Activated CD4-positive, alpha-beta T cell treated with anti-CD3 and anti-CD28 coated beads, Interleukin-10, Interleukin-2, amounts not matched to agents 100 ng/mL and 50 ng/mL, durations not matched to agents 16 hours and 8 hours (primary cell): ENCODE measurements at regions not wholly inside any gene's neighbourhood (a gene's known extent, or its start where the extent isn't known, plus 50 kb on each side); places are given as distances from the start of the nearest gene placed in this dataset.

Experiments
- DNase-seq: peaks from one replicate; pipeline ENCODE4 v3.0.0-alpha.2; 2020

DNA sequence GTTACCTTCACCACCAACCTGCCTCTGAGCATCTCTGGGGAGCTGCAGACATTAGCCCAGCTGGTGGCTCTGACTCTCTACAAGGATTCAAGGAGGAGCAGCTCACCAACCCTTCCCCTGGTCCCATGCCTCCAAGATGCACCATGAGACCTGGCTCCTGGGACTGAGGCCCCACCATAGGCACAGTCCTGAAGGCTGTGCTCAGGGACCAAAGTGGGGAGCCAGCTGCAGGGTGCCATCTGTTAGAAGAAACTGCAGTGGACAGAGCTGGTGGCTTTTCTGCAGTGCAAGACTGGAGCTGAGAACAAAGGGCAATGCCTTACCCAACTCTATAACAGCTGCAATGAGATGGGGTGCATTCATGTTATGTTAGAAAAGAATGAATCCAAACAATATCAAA is 581.6 kb downstream of the TCERG1L start:
- DNase-seq, result no peak

DNA sequence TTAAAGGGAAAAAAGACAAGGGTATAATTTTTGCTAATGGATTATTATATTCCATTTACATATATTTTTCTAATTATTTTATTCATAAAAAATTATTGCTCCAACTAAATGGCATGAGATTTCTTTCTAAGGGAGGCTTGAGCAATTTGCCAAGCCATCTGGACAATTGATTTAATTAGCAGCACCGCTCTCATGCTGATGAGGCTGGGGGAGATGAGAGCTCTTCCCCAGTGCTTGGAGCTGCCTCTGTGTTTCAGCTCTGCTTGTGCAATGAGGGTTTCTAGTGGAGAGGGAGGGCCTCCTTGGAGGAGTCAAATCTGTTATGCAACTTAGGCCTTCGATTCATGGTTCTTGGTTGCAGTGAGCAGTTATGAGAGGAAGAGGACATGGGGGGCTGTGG is 574.3 kb downstream of the TCERG1L start:
- no peak for DNase-seq

DNA sequence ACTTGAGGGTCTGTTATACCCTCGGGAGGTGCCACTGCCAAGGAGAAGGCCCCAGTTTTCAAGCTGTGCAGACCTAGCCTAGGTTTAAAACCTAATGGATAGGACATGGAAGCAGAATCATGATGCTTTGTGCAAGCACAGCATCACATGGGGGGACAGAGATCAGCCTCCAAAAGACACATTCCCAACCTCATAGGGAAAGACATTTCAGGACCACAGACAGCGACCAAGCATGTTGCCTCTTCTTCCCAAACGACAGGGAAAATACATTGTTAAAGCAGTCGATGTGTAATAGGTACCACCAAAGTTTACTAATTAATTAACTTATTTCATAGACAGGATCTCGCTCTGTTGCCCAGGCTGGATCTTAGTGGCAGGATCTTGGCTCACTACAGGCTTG is 573.9 kb downstream of the TCERG1L start:
- DNase-seq, result no peak

DNA sequence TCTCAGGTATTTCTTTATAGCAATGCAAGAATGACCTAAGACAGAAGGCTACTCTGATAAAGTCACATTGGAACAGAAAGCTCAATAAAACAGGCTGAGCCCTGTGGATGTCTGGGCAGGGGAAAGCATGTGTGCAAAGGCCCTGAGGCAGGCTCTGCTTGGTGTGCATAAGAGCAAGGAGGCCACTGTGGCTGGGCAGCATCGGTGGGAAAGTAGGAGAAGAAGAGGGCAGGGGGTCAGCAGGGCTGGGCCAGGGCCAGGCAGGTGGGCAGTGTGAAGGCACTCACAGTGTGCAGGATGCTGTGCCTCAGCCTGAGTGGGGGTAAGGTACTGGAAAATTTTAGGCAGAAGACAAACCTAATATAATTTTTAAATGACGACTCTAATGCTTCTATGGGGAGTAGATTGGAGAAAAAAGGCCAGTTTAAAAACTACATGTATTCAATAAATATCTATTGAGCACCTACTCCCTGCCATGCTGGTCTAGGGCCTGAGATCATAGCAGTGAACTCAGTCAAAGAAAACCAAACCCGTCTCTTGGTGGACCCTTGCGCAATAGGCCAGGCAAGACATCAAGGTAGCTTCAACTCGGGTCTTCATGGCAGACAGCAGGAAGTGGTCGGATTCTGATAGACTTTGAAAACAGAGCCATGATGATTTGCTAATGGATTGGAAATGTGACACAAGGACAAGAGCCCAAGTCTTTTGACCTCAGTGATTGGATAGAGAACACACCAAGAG is 572.3 kb downstream of the TCERG1L start:
- no peak for DNase-seq

DNA sequence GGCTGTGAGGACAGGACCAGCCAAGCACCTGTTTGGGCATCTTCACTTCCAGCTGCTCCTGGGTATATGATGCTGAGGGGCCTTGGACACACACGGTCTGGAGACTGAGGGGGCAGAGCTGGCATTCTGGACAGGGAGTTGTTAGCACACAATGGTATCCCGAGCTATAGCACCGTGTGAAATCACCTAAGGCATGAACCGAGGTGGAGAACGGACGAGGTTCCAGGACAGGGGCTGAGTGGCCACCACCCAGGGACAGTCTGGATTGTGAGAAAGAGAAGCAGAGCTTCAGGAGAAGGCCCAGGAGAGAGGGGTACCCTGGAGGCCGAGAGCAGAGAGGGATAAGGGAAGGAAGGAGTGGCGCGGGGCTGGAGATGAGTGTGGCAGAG is 571.8 kb downstream of the TCERG1L start:
- DNase-seq, result no peak

DNA sequence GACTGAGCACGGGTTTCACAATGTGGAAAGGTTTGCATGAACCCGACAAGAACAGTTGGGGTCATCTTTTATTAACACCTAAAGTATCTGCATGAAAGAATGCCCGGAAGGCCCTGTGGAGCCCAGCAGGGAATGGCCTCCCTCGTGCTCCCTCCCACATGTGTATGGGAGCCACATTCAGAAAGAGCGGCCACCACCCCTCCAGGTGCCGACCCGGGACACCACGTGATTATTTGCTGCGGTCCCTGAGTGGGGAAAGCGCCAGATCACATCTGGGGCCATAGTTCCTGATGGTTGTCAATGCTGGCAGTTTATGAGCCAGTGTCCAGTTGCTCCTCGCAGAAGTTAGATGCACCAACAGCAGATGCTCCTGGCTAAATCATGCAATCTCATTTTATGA is 571.4 kb downstream of the TCERG1L start:
- DNase-seq, result no peak

DNA sequence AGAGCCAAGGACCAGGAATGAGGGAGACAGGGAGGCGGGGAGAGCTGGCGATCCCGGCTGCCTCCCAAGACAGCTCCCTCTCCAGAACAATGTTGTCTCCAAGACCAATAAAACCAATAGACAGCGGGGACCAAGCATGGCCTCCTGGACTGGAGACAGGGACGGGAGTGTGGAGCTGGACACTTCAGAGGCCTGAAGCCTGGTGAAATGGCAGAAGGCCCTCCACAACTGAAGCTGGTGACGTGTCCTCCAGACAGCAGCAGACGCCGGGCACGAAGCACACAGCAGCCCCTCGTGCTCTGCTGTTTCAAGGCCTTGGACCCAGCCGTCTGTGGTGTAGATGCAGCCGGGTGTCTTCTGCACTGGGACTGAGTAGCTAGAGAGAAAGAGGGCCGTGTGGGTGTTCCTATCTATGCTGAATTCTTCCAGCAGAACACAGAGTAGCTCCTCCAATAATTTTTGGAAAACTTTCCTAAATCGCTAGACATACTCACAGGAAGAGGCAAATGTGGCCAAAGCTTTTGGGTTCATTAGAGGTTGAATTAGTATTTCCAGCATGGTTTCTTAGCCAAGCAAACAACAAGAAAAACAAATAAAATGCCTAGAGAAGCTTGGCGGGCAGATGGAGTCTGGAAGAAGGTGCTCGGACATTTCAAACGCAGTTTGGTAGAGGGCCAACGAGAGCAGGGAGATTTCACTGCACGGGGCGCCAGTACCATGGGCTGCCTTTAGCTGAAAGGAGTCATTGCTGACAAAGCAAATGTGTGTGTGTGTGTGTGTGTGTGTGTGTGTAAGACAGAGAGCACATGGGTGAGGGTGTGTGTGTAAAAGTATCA is 570.4 kb downstream of the TCERG1L start:
- no peak for DNase-seq

DNA sequence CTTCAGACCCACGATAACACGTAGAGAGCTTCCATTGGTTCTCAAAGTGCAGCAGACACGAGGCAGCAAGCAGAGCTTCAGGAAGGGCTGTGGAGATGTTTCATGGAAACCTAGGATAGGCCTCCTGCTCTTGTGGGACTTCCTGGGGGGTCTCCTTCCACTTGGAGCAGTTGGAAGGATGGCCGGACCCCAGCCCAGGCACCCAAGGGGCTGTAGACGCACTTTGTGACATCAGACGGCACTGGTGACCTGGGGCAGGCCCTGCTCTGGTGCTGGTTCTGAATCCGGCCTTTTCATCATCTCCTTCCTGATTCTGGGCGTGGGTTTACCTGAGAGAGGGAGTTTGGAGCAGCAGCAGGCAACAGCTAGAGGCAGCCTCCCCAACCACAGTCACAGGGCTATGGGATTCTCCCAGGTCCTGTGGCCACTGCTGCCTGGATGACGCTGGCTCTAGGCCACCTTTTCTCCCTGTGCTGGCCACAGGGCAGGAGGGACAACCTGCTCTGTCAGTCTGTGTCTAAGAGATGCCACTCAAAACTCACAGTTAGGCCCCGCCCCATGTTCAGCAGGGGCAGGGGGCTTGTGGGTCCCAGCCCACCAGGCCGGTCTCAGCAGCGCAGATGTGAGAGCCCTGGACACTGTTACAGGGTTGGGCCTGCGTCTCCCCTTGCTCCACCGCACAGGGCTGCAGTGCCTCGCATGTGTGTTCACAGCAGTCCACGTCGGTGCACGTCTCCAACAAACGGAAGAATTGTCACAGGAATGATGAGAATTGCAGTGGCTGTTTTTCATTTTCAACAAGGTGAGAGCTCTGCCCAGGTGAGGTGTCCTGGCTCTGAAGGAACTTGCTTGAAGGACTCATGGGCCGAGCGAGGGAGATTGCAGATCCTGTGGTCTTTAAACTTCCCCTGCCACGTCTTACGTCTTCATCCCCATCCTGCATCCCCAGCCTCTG is 569.3 kb downstream of the TCERG1L start:
- DNase-seq, result no peak

DNA sequence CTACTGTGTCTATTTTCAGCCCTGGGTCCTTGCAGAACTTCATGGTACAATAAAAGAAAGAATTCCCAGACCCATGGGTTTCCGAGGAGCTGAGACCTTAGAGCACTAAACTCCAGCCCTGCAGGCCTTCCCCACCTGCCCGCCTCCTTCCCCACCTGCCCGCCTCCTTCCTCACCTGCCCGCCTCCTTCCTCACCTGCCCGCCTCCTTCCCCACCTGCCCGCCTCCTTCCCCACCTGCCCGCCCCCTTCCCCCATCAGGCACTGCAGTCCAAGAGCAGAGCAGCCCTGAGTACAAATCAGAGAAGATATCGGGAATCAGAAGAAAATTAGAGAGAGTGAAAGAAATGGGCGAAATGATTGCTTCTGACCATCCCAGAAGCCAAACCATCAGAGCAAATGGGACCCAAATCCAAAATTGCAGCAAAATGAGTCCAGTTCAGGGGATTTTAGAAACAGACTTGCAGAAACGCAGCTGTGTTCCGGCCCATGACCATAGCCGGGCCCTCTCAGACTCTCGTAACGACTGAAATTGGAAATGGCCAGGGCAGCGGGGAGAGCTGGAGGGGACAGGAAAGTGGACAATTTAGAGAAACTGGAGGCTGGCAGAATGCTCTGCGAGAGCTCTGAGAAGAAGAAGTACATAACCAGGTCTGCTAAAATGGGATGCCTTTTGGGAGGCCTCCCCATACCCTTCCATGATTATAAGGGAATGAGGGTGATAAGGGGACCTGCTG is 568.4 kb downstream of the TCERG1L start:
- no peak for DNase-seq

DNA sequence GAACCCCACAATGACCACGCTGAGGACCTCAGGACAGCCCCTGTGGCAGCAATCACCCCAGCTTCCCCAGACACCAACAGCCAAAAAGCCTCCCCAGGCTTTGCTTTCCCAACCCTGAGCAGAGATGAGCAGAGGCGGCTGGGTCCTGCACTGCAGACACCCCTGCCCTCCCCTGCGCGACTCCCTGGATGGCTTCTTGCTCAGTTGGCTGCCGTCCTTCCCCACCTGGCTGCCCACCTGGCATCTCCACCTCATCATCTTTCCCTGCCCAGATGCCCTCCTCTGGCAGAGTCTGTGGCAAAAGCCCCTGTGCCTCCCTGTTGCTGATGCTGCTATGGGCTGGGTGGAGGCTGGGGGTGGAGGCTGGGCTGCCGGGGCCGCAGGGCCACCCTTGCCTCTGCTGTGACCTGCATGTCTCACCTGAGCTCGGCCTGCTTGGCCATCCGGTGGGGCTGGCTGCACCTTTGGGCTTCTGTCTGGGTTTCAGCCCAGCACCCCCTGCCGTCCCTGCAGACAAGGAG is 567.7 kb downstream of the TCERG1L start:
- DNase-seq, result no peak

DNA sequence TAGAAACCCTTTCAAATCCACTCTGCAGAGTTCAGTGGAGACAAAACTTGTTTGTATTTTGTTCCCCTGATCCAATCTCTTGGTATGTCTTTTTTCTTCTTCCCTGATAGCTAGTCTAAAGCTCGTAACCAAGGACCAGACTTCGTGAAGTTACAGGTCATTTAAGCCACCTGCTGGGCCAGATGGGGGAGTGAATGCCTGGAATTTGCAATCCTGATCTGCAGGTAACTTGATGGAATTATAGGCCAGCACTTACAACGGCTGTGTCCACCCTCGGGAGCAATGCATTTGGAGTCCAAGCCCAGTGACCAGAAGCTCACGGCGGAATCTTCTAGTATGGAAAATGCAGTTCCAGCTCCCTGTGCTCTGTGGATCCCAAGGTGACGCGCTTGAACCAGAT is 566.9 kb downstream of the TCERG1L start:
- DNase-seq, result no peak

DNA sequence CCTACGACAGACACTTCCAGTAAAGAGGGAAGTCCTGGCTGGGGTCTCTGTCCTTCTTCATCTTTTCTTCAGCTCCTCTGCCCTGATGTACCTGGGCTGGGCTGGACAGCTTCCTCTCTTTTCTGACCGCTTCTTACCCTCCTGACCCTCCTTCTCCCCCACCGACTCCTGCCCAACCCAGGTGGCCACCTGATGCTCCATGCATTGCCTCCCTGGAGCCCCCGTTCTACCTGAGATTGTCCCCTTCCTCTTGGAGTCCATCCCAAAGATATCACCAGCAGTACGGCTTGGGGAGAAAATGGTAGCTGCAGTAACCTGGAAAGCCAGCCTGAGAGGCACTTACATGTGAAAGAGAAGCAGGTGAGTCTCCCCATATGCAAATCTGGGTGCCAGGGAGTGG is 566.3 kb downstream of the TCERG1L start:
- no peak for DNase-seq

DNA sequence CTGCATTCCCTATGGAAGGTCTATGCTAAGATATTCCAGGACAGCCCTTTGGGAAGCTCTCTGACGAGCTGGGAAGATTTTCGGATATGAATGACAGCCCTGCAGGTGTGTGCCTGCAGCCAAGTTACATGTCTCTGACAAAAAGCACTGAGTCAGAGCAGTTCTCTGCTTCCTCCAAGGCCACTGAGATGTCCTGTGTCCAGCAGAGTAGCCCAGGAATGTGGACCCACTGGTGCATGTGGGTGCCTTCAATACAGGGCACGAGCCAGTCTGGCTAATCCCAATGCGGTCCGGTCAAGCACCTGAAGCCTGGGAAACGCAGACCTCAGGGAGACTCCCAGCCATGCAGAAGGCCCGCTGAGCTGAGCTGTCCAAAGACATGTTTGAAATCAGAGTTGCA is 565.7 kb downstream of the TCERG1L start:
- no peak for DNase-seq

DNA sequence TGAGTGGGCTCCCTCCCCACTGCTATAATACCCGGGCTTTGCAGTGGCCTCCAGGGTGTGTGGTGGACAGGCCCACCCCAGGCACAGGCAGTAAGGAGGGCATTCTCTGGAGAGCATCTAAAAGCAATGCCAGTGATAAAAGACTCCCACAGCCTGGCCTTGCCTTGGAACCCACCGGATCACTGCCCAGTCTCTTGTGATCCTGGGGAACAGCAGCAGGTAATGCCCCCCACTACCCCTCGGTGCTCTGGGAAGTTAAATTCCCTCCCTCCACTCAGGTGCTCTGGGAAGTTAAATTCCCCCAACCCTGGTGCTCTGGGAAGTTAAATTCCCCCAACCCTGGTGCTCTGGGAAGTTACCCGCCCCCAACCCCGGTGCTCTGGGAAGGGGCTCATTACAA is 565.2 kb downstream of the TCERG1L start:
- no peak for DNase-seq

DNA sequence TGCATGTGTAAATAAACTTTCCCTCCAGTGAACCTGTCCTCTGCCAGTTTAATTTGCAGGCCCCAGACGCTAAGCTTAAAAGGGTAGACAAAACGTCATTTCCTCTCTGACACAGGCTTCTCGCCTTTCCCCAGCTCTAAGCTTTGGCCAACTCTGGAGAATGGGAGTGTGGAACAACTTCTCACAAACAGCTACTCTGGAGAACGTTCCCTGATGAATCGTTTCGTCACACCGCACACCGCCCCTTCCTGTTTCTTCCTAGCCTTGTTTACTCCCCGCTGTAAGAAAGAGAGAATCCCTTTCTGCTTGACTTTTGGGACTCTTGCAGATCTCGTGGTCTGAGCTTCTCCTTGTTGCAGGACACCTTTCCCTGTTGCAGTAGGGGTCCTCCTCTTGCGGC is 564.2 kb downstream of the TCERG1L start:
- no peak for DNase-seq

DNA sequence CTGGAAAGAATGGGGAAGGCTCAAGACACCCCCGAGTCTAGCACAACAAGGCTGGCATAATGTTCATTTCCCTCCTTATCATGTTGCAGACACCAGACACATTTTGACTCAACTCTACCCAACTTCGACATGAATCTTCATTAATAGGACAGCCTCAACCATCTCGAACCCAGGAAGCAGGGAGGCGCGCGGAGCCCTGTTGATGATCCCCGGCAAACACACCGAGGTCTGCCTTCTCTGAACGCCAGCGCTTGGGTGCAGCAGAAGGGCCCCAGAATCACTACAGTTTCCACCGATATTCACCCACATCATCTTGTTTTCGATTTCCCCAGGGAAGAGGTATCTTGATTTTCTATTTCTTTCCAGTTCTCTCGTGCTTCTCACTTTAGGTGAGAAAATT is 563.6 kb downstream of the TCERG1L start:
- no peak for DNase-seq

DNA sequence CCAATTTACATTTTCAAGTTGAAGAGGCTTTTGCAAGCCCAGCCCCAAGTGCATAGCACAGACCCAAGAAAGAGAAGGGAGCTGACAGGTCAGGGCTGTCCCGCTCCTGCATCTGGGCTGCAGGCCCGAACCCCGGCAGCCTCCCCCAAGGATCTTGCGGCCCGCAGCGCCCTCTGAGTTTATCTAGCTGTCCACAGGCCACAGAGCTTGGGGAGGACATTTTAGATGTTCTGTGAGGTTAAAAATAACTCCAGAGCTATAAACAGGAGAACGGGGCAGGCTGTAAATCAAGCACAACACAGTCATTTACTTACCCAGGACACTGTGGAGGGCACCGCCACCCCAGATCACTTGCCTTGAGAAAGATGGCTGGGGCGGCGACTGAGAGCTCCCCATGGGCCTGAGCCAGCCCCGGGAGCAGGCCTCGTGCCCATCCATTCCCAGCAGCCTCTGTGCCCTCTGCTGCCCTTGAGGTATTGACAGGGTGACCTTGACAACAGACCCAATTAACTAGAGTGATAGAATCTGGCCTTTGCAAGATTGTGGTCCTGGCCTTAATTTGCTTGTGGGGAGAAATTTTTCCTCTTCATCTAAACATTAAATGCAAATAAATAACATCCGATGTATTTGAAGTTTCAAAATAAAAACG is 563.0 kb downstream of the TCERG1L start:
- DNase-seq, result no peak

DNA sequence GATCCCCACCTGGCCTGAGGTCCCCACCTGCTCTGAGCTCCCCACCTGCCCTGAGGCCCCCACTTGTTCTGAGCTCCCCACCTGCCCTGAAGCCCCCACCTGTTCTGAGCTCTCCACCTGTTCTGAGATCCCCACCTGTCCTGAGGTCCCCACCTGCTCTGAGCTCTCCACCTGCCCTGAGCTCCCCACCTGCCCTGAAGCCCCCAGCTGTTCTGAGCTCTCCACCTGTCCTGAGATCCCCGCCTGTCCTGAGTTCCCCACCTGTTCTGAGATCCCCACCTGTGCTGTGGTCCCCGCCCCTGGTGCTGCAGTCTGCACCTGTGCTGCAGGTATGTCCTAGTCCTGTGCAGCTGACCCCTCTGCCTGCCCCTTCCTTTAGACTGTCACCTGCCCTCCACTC is 561.6 kb downstream of the TCERG1L start:
- DNase-seq, result no peak

DNA sequence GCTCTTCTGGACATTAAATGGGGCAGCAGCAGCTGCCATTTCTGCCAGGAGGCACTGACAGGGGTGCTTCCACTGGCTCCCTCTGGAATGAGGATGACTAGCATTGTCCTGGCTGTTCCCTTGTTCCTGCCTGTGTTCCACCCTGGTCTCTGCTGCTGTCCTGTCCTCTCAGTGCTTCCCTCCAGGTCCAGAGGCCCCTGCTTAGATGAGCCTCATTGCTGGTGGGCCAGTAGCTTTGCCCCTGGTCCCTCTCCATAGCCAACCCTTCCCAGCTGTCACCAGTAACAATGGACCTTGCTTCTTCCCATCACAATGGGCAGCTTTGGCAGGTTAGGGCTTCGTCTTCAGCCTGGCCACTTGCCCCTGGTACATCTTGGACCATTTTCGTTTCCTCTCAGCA is 561.1 kb downstream of the TCERG1L start:
- DNase-seq, result no peak

DNA sequence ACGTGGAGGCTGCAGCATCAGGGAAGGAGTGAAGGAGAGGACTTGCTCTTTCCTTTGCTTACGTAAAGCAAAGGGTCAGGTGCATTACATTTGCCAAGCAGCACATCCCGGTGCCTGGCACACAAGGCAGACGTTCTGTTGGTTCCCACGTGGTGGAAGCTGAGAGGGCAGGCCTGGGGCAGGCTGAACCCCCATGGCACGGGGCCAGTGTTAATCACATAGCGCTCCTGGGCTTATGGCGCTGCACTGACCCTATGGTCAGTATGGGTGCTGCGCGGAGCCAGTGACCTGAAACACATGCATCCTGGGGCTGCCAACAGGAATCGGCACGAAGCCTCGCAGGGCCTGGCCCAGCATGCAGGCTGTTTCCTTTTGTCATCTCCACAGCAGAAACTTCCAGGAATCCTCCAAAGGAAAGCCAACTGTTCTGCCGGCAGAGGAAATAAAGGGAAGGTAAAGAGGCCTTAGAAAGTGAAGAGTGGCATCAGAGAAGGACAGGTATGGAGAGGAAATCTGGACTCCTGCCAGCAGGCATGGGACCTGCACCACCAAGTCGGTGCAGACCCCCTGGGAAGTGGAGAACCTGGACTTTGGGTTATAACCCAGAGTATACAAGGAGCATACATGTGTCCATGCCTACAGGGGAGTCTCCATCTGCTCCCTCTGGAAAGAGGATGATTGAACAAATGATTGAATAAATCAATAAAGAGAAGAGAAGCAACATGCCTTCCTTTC is 560.2 kb downstream of the TCERG1L start:
- DNase-seq, result no peak

DNA sequence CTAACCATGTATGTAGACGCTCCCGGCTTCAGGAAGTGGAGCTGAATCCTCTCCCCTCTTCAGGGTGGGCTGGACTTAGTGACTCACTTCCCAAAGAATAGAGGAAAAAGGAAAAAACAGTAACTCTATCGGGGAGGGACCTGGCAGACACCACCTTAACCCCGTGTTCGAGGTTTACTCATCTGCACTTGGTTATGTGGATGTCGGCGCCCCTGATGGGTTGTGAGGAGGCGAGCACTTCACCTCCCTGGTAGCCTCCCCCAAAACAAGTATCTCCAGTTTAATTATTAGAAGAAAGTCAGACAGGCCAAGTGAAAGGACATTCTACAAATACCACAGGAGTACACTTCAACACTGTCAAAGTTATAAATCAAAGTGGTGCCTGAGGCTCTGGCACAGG is 559.7 kb downstream of the TCERG1L start:
- no peak for DNase-seq
